Ishikawa (cell line): ENCODE measurements at regions not wholly inside any gene's neighbourhood (a gene's known extent, or its start where the extent isn't known, plus 50 kb on each side); places are given as distances from the start of the nearest gene placed in this dataset.

ENCODE experiments used
- CEBPB ChIP-seq: IDR thresholded peaks from 2 replicates; pipeline ENCODE4 v1.6.1; 2012
- CREB1 ChIP-seq: IDR thresholded peaks from 2 replicates; pipeline ENCODE4 v1.6.1; 2012; ENCODE audit warnings: low read depth
- EGR1 ChIP-seq: IDR thresholded peaks from 2 replicates; pipeline ENCODE4 v1.6.1; 2012
- EP300 ChIP-seq: IDR thresholded peaks from 2 replicates; pipeline ENCODE4 v1.6.1; 2012; ENCODE audit warnings: borderline replicate concordance
- FOXM1 ChIP-seq: IDR thresholded peaks from 2 replicates; pipeline ENCODE4 v1.6.1; 2012; ENCODE audit warnings: low read depth, borderline replicate concordance
- MAX ChIP-seq: IDR thresholded peaks from 2 replicates; pipeline ENCODE4 v1.6.1; 2012
- NFIC ChIP-seq: IDR thresholded peaks from 2 replicates; pipeline ENCODE4 v1.6.1; 2012
- RAD21 ChIP-seq: IDR thresholded peaks from 2 replicates; pipeline ENCODE4 v1.6.1; 2012; ENCODE audit warnings: low read depth
- REST ChIP-seq: IDR thresholded peaks from 2 replicates; pipeline ENCODE4 v1.6.1; 2012; ENCODE audit warnings: low read depth, mild to moderate bottlenecking
- TAF1 ChIP-seq: IDR thresholded peaks from 2 replicates; pipeline ENCODE4 v1.6.1; 2012; ENCODE audit warnings: low read depth, mild to moderate bottlenecking
- TCF12 ChIP-seq: IDR thresholded peaks from 2 replicates; pipeline ENCODE4 v1.6.1; 2012; ENCODE audit warnings: low read depth
- TEAD4 ChIP-seq: IDR thresholded peaks from 2 replicates; pipeline ENCODE4 v1.6.1; 2012
- USF1 ChIP-seq: IDR thresholded peaks from 2 replicates; pipeline ENCODE4 v1.6.1; 2012
- YY1 ChIP-seq: IDR thresholded peaks from 2 replicates; pipeline ENCODE4 v1.6.1; 2012; ENCODE audit warnings: low read depth
- ZBTB7A ChIP-seq: IDR thresholded peaks from 2 replicates; pipeline ENCODE4 v1.6.1; 2012; ENCODE audit warnings: low read depth

GRCh38 chr2:3021720-3022119 lies 355.9 kb downstream of the EIPR1 start:
- TF ChIP-seq RAD21, result no peak
- no peak for TF ChIP-seq CREB1
- TF ChIP-seq ZBTB7A, result no peak
- no peak for TF ChIP-seq REST
- TF ChIP-seq YY1, result no peak
- no peak for TF ChIP-seq EP300
- TF ChIP-seq FOXM1, result no peak
- TF ChIP-seq USF1, result no peak
- no peak for TF ChIP-seq NFIC
- no peak for TF ChIP-seq TAF1
- TF ChIP-seq TEAD4, result no peak
- TF ChIP-seq MAX, result no peak

GRCh38 chr2:3010001-3010400 lies 367.6 kb downstream of the EIPR1 start:
- no peak for TF ChIP-seq USF1
- no peak for TF ChIP-seq NFIC

- TF ChIP-seq USF1 (no peak), TEAD4 (no peak), FOXM1 (no peak), YY1 (no peak), ZBTB7A (no peak), EP300 (no peak)
Observed at GRCh38 chr2:3009483-3009882, 368.1 kb downstream of the EIPR1 start.

- TF ChIP-seq TEAD4 (no peak), CEBPB (no peak), TAF1 (no peak), MAX (no peak), NFIC (no peak), FOXM1 (no peak), REST (no peak), RAD21 (no peak), TCF12 (no peak), EP300 (no peak), CREB1 (no peak)
Observed at GRCh38 chr2:3009005-3009404, 368.6 kb downstream of the EIPR1 start.

GRCh38 chr2:3008561-3008960 lies 369.1 kb downstream of the EIPR1 start:
- no peak for TF ChIP-seq TAF1
- TF ChIP-seq TEAD4, result no peak
- TF ChIP-seq RAD21, result no peak
- TF ChIP-seq EGR1, result no peak

- TF ChIP-seq ZBTB7A (no peak), TEAD4 (no peak), EGR1 (no peak), CREB1 (no peak), FOXM1 (no peak)
Observed at GRCh38 chr2:3007135-3007534, 370.5 kb downstream of the EIPR1 start.
